ENCODE measurements at regions not wholly inside any gene's neighbourhood (a gene's known extent, or its start where the extent isn't known, plus 50 kb on each side); places are given as distances from the start of the nearest gene placed in this dataset.
A peak's percentile ranks its signal among the peaks of the same experiment; 100 is the strongest.
"Not testable (repeated sequence)": the region's sequence is repeated elsewhere in the genome, so short reads cannot be mapped to it uniquely, and the experiment has no call there.

DNA sequence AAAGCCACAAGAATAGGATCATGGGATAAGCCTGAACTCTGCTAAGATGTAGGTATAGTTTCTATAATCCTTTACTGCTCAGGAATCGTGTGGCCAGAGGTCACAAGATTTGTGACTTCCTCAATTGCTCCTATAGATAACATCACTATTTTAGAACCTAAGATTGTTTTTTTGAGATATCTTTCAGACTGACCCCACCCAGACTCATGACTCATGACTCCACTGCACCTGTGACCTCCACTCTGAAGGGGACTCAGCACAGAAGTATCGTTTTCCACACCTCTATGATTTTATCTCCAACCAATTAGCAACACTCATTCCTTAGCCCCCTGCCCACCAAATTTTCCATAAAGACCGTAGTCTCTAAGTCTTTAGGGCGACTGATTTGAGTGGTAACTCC is 124.5 kb upstream of the KCNK1 start:
- DNase-seq (ENCODE audit: insufficient read length, low spot score) (no peak), FAIRE-seq (no peak)
- TF ChIP-seq SPI1 (IDR thresholded peaks at IDR 0.05; ENCODE audit: low read depth, low read length), result no peak
- TF ChIP-seq POLR2AphosphoS5 (IDR thresholded peaks at IDR 0.05; ENCODE audit: low read depth, low read length), result no peak
- no peak for TF ChIP-seq POU2F2 (IDR thresholded peaks at IDR 0.05; ENCODE audit: low read depth, low read length)
- TF ChIP-seq PAX5 (IDR thresholded peaks at IDR 0.05; ENCODE audit: insufficient read depth, low read length, severe bottlenecking), result no peak
- no peak for TF ChIP-seq POLR2A (IDR thresholded peaks at IDR 0.05; ENCODE audit: low read depth, low read length)
- no peak for TF ChIP-seq TAF1 (IDR thresholded peaks at IDR 0.05; ENCODE audit: low read depth, low read length)

- no peak for TF ChIP-seq SPI1 (IDR thresholded peaks at IDR 0.05; ENCODE audit: low read depth, low read length)
- no peak for TF ChIP-seq PAX5 (IDR thresholded peaks at IDR 0.05; ENCODE audit: insufficient read depth, low read length, severe bottlenecking)
- TF ChIP-seq TAF1 (IDR thresholded peaks at IDR 0.05; ENCODE audit: low read depth, low read length), result no peak
- no peak for TF ChIP-seq POLR2A (IDR thresholded peaks at IDR 0.05; ENCODE audit: low read depth, low read length)
- no peak for TF ChIP-seq POLR2AphosphoS5 (IDR thresholded peaks at IDR 0.05; ENCODE audit: low read depth, low read length)
- no peak for TF ChIP-seq POU2F2 (IDR thresholded peaks at IDR 0.05; ENCODE audit: low read depth, low read length)
- FAIRE-seq, result no peak
- DNase-seq (ENCODE audit: insufficient read length, low spot score), result no peak
Measured at GRCh38 chr1:233490488-233490887, 123.4 kb upstream of the KCNK1 start.

DNA sequence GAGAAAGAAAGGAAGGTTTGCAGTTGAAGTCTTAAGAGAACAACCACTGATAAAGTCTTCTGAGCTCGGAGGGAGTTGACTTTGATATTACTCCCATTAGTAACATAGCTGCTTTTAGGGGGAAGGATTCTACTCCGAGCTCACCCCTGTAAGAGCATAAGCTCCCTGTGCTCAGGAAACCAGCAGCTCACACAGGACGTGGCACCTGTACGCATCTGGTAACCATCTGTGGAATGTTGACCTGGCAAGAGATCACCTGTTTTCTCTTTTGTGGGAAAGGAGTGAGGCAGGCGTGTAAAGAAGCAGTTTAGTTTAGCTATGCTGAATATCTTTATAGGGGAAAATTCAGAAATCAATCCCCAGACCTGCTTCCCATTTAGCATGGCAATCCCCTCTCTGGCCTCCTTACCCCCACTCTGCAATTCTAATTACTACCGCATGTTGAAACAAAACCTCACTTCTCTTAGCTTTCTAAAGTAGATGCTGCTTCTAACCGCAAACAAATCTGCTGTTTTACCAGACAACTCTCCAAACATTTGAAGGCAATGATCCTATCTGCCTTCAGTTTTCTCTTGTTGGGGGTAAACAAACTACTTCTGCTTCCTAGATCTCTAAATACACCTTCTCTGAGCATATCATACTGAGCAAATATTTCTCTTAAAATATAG is 121.8 kb upstream of the KCNK1 start:
- TF ChIP-seq PAX5 (IDR thresholded peaks at IDR 0.05; ENCODE audit: insufficient read depth, low read length, severe bottlenecking), result no peak
- TF ChIP-seq POLR2A (IDR thresholded peaks at IDR 0.05; ENCODE audit: low read depth, low read length), result no peak
- no peak for TF ChIP-seq POLR2AphosphoS5 (IDR thresholded peaks at IDR 0.05; ENCODE audit: low read depth, low read length)
- no peak for TF ChIP-seq SPI1 (IDR thresholded peaks at IDR 0.05; ENCODE audit: low read depth, low read length)
- no peak for TF ChIP-seq TAF1 (IDR thresholded peaks at IDR 0.05; ENCODE audit: low read depth, low read length)
- no peak for TF ChIP-seq POU2F2 (IDR thresholded peaks at IDR 0.05; ENCODE audit: low read depth, low read length)
- no peak for FAIRE-seq
- no peak for DNase-seq (ENCODE audit: insufficient read length, low spot score)

GRCh38 chr1:233496993-233497392 is 116.9 kb upstream of the KCNK1 start:
- TF ChIP-seq POU2F2 (IDR thresholded peaks at IDR 0.05; ENCODE audit: low read depth, low read length), result no peak
- no peak for TF ChIP-seq SPI1 (IDR thresholded peaks at IDR 0.05; ENCODE audit: low read depth, low read length)
- no peak for TF ChIP-seq TAF1 (IDR thresholded peaks at IDR 0.05; ENCODE audit: low read depth, low read length)
- TF ChIP-seq POLR2AphosphoS5 (IDR thresholded peaks at IDR 0.05; ENCODE audit: low read depth, low read length), result no peak
- TF ChIP-seq PAX5 (IDR thresholded peaks at IDR 0.05; ENCODE audit: insufficient read depth, low read length, severe bottlenecking), result no peak
- TF ChIP-seq POLR2A (IDR thresholded peaks at IDR 0.05; ENCODE audit: low read depth, low read length), result no peak
- FAIRE-seq (peak; percentile 40), DNase-seq (ENCODE audit: insufficient read length, low spot score) (no peak)

GRCh38 chr1:233497679-233498078 is 116.2 kb upstream of the KCNK1 start:
- FAIRE-seq (no peak), DNase-seq (ENCODE audit: insufficient read length, low spot score) (no peak)
- TF ChIP-seq TAF1 (IDR thresholded peaks at IDR 0.05; ENCODE audit: low read depth, low read length) (no peak), PAX5 (IDR thresholded peaks at IDR 0.05; ENCODE audit: insufficient read depth, low read length, severe bottlenecking) (no peak)

DNA sequence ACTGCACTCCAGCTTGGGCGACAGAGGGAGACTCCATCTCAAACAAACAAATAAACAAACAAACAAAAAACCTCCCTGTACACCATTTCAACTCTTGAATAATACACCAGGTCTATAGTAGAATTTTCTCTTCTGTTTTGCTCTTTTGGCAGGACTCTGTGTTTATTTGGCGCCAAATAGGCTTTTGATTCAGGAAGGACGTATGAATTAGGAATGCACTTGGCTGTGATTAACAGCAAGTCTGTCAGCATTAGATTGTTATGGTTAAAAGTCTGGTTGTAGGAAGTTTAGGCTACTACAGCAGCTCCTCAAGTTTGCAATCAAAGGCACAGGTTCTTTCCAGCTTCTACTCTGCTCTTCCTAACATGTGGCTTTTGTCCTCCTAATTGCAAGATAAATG is 113.8 kb upstream of the KCNK1 start:
- DNase-seq (ENCODE audit: insufficient read length, low spot score) (no peak), FAIRE-seq (no peak)
- TF ChIP-seq POLR2AphosphoS5 (IDR thresholded peaks at IDR 0.05; ENCODE audit: low read depth, low read length) (no peak), TAF1 (IDR thresholded peaks at IDR 0.05; ENCODE audit: low read depth, low read length) (no peak), PAX5 (IDR thresholded peaks at IDR 0.05; ENCODE audit: insufficient read depth, low read length, severe bottlenecking) (no peak), SPI1 (IDR thresholded peaks at IDR 0.05; ENCODE audit: low read depth, low read length) (no peak), POU2F2 (IDR thresholded peaks at IDR 0.05; ENCODE audit: low read depth, low read length) (no peak), POLR2A (IDR thresholded peaks at IDR 0.05; ENCODE audit: low read depth, low read length) (no peak)

DNA sequence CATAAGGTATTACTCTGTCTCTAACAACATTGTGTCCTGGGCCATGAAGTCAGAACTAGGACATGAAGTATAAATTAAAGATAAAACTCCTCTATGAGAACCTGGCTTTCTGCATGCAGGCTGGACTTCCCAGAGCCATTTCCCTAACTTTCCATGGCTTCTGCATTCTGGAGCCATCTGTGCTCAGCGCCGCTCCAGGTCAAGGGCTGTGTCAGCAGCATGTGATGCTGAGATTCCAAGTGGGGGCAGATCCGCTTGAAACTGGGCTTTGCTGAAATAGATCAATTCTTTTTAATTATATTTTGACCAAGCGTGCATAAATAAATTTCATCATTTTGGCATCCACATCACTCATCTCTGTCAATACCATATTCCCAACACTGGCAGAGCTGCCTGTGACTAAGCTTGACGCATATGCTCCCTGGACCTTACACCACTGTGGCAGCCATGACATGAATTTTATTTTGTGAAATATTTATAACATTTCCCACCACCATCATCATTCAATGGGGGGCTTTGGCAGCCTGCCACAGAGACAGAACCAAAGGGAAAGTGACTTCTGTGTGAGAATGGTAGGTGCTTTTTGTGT is 110.4 kb upstream of the KCNK1 start:
- DNase-seq (ENCODE audit: insufficient read length, low spot score), result no peak
- no peak for FAIRE-seq
- TF ChIP-seq POU2F2 (IDR thresholded peaks at IDR 0.05; ENCODE audit: low read depth, low read length) (no peak), TAF1 (IDR thresholded peaks at IDR 0.05; ENCODE audit: low read depth, low read length) (no peak), POLR2AphosphoS5 (IDR thresholded peaks at IDR 0.05; ENCODE audit: low read depth, low read length) (no peak), POLR2A (IDR thresholded peaks at IDR 0.05; ENCODE audit: low read depth, low read length) (no peak), SPI1 (IDR thresholded peaks at IDR 0.05; ENCODE audit: low read depth, low read length) (no peak), PAX5 (IDR thresholded peaks at IDR 0.05; ENCODE audit: insufficient read depth, low read length, severe bottlenecking) (no peak)

- TF ChIP-seq PAX5 (IDR thresholded peaks at IDR 0.05; ENCODE audit: insufficient read depth, low read length, severe bottlenecking), result no peak
- no peak for TF ChIP-seq POU2F2 (IDR thresholded peaks at IDR 0.05; ENCODE audit: low read depth, low read length)
- no peak for TF ChIP-seq TAF1 (IDR thresholded peaks at IDR 0.05; ENCODE audit: low read depth, low read length)
- no peak for TF ChIP-seq SPI1 (IDR thresholded peaks at IDR 0.05; ENCODE audit: low read depth, low read length)
- TF ChIP-seq POLR2A (IDR thresholded peaks at IDR 0.05; ENCODE audit: low read depth, low read length), result no peak
- TF ChIP-seq POLR2AphosphoS5 (IDR thresholded peaks at IDR 0.05; ENCODE audit: low read depth, low read length), result no peak
- DNase-seq (ENCODE audit: insufficient read length, low spot score), result no peak
- FAIRE-seq, result no peak
Measured at GRCh38 chr1:233505130-233505529, 108.8 kb upstream of the KCNK1 start.

- DNase-seq (ENCODE audit: insufficient read length, low spot score); FAIRE-seq: not testable (repeated sequence)
Measured at GRCh38 chr1:233505889-233506288, 108.0 kb upstream of the KCNK1 start.

DNA sequence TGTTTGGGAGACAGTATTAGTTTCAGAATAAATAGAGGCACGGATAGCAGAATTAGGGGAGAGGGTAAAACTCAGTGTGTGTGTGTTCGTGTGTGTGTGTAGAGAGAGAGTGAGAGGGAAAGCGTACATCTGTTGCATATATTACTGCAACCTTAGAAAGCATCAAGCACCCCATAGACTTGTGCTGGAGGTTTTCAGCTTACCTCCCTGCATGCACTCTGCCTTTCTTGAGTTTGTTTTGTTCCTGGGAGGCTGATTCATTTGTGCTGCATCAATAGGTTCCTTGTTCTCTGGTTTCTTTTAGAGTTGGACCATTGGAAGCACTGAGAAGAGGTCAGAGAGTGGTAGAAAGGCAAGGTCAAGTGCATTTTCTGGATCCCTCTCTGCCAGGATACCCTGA is 104.4 kb upstream of the KCNK1 start:
- TF ChIP-seq POLR2AphosphoS5 (IDR thresholded peaks at IDR 0.05; ENCODE audit: low read depth, low read length) (no peak), PAX5 (IDR thresholded peaks at IDR 0.05; ENCODE audit: insufficient read depth, low read length, severe bottlenecking) (no peak), SPI1 (IDR thresholded peaks at IDR 0.05; ENCODE audit: low read depth, low read length) (no peak), TAF1 (IDR thresholded peaks at IDR 0.05; ENCODE audit: low read depth, low read length) (no peak), POLR2A (IDR thresholded peaks at IDR 0.05; ENCODE audit: low read depth, low read length) (no peak), POU2F2 (IDR thresholded peaks at IDR 0.05; ENCODE audit: low read depth, low read length) (no peak)
- no peak for FAIRE-seq
- DNase-seq (ENCODE audit: insufficient read length, low spot score), result no peak
